HG03342 (cell line): ENCODE measurements at regions not wholly inside any gene's neighbourhood (a gene's known extent, or its start where the extent isn't known, plus 50 kb on each side); places are given as distances from the start of the nearest gene placed in this dataset.

Experiments used
- ATAC-seq: cut with Tn5 transposase; IDR thresholded peaks from one replicate; pipeline ENCODE4 v1.9.1; 2021; ENCODE audit warnings: mild to moderate bottlenecking, moderate library complexity; ENCODE audit not compliant: unreplicated experiment

DNA sequence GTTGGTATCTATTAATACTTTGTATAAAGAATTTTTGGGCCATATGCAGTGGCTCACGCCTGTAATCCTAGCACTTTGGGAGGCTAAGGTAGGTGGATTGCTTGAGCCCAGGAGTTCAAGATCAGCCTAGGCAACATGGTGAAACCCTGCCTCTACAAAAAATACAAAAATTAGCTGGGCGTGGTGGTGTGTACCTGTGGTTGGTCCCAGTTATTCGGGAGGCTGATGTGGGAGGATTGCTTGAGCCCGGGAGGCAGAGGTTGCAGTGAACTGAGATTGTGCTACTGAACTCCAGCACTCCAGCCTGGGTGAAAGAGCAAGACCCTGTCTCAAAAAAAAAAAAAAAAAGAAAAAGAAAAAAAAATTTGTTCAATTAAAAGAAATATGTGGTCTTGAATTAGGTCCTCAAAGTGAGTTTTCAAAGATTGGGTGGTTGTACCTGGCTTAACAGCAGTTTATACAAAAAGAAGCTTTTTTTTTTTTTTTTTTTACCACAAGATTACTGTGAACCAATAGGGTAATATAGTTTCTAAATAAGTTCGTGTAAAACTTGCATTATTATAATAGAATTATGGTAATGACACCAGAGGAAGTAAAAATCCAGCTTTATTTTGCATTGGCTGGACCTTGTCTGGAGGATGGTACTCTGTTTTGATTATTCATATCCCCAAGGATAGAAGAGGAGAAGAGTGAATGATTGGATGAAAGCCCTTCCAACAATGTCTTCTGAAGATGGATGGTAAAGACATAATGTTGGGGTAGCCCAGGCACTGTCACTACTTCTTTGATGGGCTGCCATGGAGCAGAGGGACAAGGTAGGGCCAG is 210.3 kb downstream of the MYCN start:
- no peak for ATAC-seq

DNA sequence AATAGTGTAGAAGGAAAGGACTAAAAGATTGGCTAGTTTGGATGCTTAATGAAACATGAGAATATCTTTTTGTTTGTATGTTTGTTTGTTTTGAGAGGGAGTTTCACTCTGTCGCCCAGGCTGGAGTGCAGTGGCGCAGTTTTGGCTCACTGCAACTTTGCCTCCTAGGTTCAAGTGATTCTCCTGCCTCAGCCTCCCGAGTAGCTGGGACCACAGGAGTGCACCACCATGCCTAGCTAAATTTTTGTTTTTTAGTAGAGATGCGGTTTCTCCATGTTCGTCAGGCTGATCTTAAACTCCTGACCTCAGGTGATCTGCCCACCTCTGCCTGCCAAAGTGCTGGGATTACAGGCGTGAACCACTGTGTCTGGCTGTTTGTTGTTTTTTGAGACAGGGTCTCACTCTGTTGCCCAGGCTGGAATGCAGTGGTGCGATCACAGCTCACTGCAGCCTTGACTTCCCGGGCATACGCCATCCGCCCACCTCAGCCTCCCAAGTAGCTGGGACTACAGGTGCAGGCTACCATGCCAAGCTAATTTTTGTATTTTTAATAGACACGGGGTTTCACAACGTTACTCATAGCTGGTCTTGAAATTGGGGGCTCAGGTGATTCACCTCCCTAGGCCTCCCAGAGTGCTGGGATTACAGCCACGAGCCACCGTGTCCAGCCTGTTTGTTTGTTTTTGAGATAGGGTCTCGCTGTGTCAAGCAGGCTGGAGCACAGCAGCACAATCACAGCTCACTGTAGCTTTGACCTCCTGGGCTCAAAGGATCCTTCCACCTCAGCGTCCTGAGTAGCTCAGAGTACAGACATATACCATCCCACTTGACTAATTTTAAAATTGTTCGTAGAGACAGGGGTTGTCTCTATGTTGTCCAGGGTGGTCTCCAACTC is 209.2 kb downstream of the MYCN start:
- no peak for ATAC-seq

DNA sequence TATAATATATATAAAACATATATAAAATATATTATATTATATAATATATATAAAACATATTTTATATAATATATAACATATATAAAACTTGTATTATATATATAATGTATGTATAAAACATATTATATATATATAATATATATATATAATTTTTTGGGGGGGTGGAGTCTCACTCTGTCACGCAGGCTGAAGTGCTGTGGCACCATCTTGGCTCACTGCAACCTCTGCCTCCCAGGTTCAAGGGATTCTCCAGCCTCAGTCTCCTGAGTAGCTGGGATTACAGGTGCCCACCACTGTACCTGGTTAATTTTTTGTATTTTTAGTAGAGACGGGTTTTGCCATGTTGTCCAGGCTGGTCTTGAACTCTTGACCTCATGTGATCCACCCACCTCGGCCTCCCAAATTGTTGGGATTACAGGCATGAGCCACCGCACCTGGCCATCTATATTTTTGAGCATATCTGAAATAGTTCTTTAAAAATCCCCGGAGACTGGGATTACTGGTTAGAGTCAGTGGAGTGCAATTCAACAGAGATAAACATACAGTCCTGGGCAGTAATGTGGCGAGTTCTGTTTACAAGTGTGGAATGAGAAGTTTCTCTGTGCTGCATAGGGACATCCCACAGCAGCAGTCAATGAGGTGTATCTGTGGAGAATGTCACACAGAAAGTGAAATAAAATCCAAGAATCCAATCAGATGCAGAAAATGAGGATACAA is 208.4 kb downstream of the MYCN start:
- ATAC-seq = no peak

DNA sequence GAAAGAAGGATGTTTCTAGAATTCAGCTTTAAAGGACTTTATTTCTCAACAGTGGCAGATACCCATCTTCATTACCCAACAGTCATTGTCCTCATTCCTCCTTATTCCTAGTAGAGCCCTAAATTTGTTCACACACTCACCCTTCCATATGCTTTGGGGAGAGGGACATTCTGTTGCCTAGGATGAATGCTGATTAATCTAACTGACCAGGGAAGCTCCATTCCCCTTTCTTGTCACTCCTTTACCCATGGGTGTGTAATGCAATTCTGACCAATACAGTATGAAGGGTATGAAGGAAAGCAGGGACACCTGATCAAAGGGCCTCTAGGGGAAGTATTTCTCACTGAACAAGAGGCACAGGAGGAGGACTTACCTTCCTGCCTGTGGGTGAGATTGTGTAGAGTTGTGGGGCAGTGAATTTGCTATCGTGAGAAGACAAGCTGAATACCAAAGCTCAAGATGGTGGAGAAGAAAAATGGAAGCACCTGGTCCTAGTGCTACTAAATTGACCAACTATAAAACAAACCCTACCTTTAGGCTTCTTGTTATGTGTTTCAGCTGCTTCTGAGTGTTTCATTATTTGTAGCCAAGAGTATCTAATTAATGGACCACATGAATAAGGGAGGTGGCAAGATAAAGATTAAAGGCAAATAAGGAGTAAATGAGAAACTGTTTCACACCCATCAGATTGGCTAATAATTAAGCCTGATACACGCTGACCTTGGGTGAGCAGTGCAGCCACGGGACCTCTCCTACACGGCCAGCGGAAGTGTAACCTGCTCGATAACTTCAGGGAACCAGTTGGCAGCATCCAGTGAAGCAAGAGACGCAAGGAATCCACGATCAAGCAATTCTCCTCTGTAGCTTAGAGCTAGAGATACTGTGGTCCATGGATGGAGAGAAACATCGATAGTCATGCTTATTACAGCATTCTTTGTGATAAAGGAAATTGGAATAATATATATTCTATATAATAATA is 202.3 kb downstream of the MYCN start:
- ATAC-seq = no peak

DNA sequence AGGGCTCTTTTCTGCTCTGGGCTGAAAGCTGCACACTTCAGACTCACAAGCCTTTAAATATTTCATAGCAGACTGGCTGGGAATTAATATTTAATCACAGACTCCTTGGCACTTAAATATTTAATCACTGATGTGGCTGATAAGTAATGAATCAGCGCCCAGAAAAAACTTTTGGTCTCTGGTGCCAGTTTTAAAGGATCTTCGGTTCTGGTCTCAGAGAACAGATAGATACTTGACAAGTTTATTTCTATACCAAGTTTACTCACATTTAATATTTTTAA is 201.2 kb downstream of the MYCN start:
- no peak for ATAC-seq

DNA sequence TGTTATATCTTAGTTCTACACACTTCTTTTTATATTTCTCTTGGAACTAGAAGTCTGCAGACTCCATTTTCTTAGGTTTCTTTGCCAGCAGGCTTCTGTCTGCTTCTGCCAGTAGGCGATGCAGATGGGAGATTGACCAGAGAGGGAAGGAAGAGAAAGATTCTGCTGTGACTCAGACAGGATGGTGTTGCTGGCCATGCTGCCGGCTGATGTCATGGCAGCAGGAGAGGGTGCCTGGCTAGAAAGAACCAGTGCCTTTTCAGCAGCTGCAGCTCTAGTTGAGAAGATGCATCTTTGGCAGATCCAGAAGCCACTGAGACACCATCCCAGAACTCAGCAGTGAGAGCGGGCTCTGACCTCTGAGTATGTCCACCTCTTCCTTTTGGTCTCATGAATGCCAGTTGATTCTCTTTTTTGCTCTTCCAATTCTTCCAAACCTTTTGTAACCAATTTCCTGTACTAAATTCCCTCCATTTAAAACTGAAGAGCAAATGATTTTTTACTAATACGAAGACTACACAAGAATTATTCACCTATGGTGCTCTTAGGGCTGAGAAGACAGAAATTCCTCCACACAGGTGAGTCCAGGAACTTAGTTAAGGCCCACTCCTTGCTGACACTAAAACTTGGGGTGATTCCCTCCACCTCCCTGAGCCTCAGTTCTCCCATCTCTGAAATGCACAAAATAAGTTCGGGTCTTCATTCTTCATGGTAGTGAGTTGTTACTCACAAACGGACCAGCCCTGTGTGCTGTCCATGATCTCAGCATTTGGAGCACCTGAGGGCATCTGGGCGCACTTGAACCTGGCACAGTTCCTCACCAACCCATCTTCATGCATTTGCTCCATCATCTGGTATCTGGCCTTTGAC is 200.7 kb downstream of the MYCN start:
- ATAC-seq = no peak

DNA sequence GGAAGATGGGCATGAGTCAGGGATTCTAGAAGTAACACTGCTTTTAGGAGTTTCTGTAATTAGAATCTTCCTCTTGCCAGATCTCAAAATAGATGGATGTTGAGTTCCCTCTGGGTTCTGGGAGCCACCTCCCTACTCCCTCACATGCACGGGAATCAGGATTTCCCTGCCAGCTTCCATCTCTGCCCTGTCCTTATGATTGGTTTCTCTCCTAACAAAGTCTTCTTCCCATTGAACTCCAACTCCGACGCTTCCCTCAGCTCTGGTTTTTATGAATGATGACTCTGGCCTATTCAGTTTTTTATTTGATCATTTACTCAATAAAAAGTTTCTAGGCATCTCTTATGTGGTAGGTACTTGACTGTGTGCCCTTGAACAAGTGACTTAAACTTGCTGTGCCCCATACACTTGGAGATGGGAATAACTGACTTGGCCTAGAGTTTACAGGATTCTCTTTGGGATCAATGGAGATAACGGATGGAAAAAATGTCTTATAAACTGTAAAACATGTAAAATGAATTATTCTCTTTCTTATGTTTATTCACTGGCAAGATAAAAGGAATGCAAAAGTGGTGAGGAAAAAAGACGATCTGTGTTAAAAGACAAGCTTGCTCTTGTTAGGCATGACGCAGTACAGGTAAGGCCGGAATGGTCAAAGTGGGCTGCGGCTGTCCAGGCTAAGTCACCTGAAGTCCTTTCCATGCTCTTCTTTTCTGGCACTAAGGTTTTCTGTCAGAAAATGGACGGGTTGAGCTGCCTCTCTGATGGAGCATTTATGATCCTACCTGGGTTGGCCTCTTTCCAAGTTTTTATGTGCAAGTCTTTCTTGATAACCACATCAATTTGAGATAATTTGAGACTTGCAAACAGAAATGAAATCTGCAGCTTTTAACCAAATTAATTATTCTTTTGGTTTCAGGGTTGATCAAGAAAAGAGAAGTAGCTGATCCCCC is 199.6 kb downstream of the MYCN start:
- ATAC-seq = no peak

DNA sequence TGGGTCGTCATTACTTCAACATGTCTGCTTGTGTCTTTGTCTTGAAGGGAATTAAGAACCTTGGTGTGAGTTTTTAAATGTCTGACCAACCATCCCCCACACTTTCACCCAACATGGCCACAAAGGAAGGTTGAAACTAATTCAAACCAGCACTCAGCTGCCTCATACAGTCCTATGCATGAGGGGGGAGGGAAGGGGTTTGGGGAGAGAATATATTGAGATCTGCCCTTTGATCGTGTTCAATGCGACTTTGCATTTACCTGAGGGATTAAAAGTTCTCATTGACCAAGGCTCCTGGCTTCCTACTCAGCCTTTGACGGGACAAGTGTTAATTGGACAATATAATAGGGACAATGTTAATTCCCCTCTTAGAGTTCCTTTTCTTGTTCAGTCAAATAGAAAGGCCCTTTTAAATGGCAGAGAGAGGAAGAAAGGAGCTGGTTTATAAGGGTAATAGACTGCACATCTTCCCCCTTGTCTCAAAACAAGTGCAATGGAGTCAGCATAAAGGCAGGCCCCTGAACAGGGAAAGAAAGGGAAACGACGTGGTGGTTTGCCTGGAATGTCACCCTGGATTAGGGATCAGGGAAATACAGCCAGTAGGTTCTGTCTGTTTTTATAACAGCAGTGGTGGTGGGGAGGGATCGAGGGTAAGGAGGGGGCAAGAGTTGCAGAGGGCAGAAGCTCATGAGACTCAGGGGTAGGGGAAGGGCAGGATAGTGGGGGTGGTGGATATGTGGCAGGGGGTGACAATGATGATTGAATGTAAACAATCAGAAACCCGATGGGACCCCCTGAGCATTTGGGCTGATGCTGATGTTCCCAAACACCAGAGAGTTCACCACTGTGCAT is 198.7 kb downstream of the MYCN start:
- no peak for ATAC-seq

DNA sequence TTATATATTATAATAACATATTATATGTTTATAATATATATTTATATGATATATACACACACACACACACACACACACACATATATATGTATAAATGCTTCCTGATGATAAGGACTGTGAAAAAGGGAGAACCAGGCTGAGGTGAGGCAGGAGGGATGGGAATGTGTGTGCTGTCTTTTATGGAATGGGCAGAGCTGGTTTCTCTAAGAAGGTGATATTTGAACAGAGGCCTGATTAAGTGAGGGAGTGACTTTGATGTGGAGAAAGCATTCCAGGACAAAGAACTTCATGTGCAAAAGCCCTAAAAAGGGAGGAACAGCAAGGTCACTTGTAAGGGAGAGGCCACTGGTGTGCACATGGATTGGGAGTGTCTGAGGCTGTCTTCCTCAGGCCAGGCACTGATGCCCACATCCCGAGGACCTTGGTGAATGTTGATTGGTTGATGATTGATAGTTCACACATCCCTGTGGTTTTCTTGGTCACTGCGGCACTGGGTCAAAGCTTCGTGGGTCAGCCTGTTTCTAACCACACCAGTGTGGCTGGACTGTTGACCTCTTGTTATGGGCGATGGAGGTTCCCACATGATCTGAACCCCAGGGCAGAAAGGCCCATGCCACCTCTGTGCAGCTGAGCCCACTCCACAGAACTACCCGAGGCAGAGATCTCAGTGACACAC is 196.9 kb downstream of the MYCN start:
- no peak for ATAC-seq

DNA sequence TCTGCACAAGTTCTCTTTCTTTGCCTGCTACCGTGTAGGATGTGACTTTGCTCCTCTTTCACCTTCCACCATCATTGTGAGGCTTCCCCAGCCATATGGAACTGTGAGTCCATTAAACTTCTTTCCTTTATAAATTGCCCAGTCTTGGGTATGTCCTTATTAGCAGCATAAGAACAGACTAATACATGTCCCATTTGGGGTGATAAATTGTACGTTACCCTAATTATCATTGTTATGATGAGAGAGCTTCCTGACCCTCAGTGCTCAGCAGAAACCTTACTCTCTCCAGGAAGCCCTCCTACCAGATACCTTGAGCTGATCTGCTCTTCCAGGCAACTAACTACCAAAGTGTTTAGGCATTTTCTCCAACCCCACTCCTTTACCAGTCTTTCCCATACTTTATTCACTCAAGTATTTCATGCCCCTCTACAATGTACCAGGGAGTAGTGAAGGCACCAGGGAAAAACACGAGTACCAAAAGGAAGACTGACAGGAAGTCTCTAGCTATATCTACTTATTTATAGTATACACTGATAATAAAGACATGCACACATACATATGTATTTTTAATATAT is 196.2 kb downstream of the MYCN start:
- no peak for ATAC-seq

DNA sequence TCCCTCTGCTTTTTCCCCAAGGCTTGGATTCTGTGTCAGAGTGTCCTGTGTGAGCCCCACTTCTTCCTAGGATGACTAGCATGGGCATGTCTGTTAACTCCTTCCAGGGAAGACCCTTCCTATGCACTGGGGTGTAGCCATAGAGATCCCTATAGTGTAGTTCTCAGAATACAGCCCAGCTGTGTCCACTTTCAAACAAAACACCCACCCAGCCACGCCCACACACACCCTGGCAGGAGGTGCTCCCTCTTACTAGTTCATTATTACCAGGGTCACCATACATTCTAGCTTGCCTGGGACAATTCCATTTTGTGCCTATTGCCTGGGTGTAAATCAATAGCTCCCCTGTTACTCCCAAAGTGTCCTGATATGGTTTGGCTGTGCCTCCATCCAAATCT is 195.6 kb downstream of the MYCN start:
- ATAC-seq = no peak

DNA sequence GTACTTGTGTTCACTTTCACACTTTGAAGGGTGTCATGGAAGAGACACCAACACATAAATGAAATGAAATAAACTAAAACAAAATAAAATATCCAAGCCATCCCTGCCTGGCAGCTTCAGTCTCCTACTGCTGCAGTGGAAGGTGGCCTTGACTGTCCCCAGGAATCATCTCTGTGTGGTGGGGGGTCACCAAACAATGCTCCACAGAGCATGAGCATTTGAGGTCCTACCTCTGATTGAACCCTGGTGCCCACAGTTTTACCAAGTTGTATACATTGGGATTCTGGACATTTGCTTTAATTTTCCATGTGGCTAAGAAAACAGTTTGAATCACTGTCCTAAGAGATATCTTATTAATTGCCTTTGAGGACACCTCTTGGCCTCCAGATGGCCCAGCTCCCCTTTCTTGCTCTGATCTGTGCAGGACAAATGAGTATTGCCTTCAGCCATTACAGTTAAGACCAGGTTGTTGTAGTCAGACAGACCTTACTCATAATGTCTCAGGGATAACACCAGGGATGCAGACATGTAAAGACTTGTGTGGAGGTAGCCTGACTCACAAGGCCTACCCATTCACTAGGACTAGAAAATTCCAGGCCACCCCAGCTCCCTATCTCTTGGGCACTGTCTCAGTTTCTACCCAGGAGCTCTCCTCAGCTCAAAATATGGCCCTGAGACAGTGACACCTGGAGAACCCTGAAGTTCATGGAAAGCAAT is 195.0 kb downstream of the MYCN start:
- no peak for ATAC-seq

DNA sequence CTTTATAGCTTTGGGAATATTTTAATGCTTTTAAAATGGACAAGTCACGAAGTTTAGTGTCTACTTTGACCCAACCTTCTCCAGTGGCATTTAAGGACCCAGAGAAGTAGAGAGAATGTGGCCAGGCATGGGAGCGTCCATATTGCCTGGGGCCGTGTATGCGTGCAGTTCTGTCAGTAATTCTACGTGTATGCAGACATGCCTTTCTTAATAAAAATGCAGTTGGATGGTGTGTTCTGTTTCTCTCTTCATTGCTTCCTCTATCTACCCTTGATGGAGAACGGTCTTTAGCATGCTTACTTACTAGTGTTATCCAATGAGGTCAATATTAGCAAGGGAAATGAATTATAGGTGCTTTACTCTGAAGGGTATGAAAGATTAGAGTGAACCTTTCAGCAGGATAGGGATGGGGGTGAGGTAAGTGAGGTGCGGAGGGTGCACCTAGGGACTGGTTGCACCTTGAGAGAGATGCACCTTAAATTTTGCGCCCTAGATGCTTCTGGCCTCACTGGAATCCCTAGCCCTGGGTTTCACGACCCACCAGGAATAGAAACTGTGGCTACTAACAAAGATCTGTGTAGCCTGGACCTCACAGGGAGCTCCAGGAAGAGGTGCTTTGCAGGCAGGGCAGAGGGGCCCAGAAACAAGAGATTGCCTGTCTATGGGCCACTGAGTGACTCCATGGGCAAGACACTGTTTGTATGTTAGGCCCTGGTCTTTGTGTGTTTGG is 194.3 kb downstream of the MYCN start:
- no peak for ATAC-seq

DNA sequence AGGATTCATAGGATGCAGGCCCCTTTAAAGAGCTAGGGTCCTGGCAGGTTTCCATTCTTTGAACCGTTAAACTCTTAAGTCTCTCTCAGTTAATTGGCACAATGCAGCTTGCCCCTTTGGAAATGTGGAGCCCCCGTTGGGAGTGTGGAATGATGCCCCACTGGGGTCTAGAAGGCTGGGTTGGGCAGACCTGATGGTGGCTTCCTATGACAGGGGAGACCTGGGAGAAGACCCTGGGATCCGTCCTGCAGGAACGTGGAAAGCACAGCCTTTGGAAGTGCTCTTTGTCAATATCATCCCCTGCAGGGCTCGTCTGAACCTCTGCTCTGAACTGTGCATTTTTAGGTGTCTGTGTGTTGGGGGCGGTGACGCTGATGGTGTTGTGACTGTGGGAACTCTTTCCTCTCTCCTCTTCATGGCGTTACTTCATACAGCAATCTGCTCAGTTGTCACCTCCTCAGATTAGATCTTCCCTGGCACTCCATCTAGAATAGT is 190.6 kb downstream of the MYCN start:
- ATAC-seq = no peak

DNA sequence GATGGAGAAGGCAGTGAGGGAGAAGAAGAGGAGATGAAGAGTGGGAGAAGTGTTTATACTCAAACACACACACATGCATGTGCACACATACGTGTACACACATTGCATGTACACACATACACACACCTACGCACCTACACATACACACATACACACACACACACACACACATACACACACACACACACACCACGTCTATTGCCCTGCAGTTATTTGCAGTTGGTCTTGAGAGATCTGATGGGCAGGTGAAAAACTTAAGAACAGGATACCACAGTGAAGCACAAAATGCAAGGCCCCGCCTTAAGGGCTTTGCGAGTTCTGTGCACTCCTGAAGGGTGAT is 190.2 kb downstream of the MYCN start:
- no peak for ATAC-seq
